Esophagus squamous epithelium (tissue), 4 donors: ENCODE measurements at regions not wholly inside any gene's neighbourhood (a gene's known extent, or its start where the extent isn't known, plus 50 kb on each side); places are given as distances from the start of the nearest gene placed in this dataset.

ENCODE experiments used
- POLR2A ChIP-seq, 4 donors: fragments of 450-650 bp; IDR thresholded peaks; one replicate each; pipeline ENCODE4 v1.6.1; 2017; ENCODE audit warnings: antibody characterized with exemption in 4 of 4, mild to moderate bottlenecking in 4 of 4, moderate library complexity in 3 of 4
- TF ChIP-seq, protein P1 (sequence below), 6 experiments: fragments of 450-650 bp in 4 of 6; fragments of 200-600 bp in 2 of 6; sonication (generic) in 2 of 6; IDR thresholded peaks; one replicate each; pipeline ENCODE4 v1.5.1; 2016 to 2019; ENCODE audit warnings: antibody characterized with exemption in 6 of 6, mild to moderate bottlenecking in 4 of 6, moderate library complexity in 4 of 6

DNA sequence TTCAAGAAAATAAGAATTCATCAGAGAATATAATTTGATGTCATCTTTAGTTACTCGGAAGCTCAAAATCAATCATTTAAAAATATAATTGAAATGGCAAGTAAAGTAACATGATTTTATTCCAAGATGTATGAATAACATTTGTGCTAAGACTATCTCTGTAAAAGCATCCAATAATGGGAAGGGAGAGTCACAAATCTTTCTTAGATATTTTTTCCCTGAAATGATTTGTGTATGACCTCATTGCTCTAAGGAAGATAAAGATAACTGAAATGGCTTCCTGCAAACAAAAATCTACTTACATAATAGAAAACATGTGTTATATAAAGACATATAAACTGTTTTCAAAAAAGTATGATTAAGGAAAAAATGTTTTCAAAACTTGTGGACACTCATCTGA lies 97.4 kb upstream of the FGF10 start:
- TF ChIP-seq POLR2A (IDR thresholded peaks at IDR 0.05): no peak
- TF ChIP-seq, protein P1, sequence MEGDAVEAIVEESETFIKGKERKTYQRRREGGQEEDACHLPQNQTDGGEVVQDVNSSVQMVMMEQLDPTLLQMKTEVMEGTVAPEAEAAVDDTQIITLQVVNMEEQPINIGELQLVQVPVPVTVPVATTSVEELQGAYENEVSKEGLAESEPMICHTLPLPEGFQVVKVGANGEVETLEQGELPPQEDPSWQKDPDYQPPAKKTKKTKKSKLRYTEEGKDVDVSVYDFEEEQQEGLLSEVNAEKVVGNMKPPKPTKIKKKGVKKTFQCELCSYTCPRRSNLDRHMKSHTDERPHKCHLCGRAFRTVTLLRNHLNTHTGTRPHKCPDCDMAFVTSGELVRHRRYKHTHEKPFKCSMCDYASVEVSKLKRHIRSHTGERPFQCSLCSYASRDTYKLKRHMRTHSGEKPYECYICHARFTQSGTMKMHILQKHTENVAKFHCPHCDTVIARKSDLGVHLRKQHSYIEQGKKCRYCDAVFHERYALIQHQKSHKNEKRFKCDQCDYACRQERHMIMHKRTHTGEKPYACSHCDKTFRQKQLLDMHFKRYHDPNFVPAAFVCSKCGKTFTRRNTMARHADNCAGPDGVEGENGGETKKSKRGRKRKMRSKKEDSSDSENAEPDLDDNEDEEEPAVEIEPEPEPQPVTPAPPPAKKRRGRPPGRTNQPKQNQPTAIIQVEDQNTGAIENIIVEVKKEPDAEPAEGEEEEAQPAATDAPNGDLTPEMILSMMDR (IDR thresholded peaks at IDR 0.05): no peak
